AG04450 (cell line): ENCODE measurements at regions not wholly inside any gene's neighbourhood (a gene's known extent, or its start where the extent isn't known, plus 50 kb on each side); places are given as distances from the start of the nearest gene placed in this dataset.

ENCODE experiments used
- CTCF ChIA-PET: fragments of 300-600, 350-600 bp; formaldehyde crosslinking; extraction: SDS; loops from one replicate; lab custom pipeline; 2022; ENCODE audit warnings: antibody characterized with exemption, inconsistent platforms; lab: Charles Lee
- POLR2A ChIA-PET: fragments of 350-600 bp; formaldehyde crosslinking; extraction: SDS; loops from one replicate; lab custom pipeline; 2021; ENCODE audit warnings: antibody characterized with exemption, inconsistent platforms; lab: Yijun Ruan, JAX
- DNase-seq: peaks from one replicate; pipeline ENCODE4 v3.0.0-alpha.2; 2011; ENCODE audit warnings: low read depth, low spot score
- H3K27ac ChIP-seq: one replicate; pipeline ENCODE4 v1.5.1; 2012; ENCODE audit warnings: low read depth, low read length, control low read depth
- H3K27me3 ChIP-seq: one replicate; pipeline ENCODE4 v1.6.0; 2012; ENCODE audit warnings: low read length; ENCODE audit not compliant: control insufficient read depth, insufficient read depth
- H3K4me3 ChIP-seq: 2 replicates; pipeline ENCODE4 v1.5.1; 2011; ENCODE audit warnings: mild to moderate bottlenecking, low read depth, low read length, control low read depth
- H3K9me3 ChIP-seq: 2 replicates; pipeline ENCODE4 v1.5.1; 2012; ENCODE audit warnings: low read length; ENCODE audit not compliant: control insufficient read depth, insufficient read depth
- CTCF ChIP-seq: IDR thresholded peaks from 2 replicates; pipeline ENCODE4 v1.5.1; 2011; ENCODE audit warnings: low read depth, low read length, control low read depth, inconsistent platforms

GRCh38 chr3:187850258-187850921 lies 105.1 kb upstream of the BCL6 start:
- Histone ChIP-seq H3K4me3 (no peak overlapping the region), H3K27ac (no peak overlapping the region), H3K27me3 (peaks cover 13% of the 10 kb centered on the region), H3K9me3 (peaks cover 8% of the 10 kb centered on the region; the same call in 1 of the 2 replicates)
- ChIA-PET CTCF (interaction anchor here (0.6 kb wide), 1 partner anchor 9 kb away, joined by 3 read pairs; no protein-coding TSS in a partner anchor), POLR2A (no interaction called here)
- no peak for TF ChIP-seq CTCF
- DNase-seq, result no peak

GRCh38 chr3:187852842-187853730 lies 107.8 kb upstream of the BCL6 start:
- CTCF ChIA-PET, result no interaction called here
- DNase-seq, result no peak
- Histone ChIP-seq H3K9me3 (peaks cover 8% of the 10 kb centered on the region; the same call in 1 of the 2 replicates), H3K27me3 (peaks cover 13% of the 10 kb centered on the region), H3K4me3 (no peak overlapping the region), H3K27ac (no peak overlapping the region)
- TF ChIP-seq CTCF, result no peak
- POLR2A ChIA-PET, result interaction anchor here (0.6 kb wide), 1 partner anchor 116 kb away, joined by 7 read pairs; no protein-coding TSS in a partner anchor

GRCh38 chr3:187855131-187855530 lies 109.9 kb upstream of the BCL6 start:
- Histone ChIP-seq H3K27me3 (no peaks in the 10 kb centered on the region), H3K9me3 (peaks cover 8% of the 10 kb centered on the region; the same call in 1 of the 2 replicates), H3K4me3 (no peak overlapping the region), H3K27ac (no peak overlapping the region)
- ChIA-PET CTCF (no interaction called here), POLR2A (no interaction called here)
- TF ChIP-seq CTCF, result no peak
- no peak for DNase-seq

- no peak overlapping the region for H3K27ac ChIP-seq
- ChIA-PET POLR2A (no interaction called here), CTCF (no interaction called here)
- DNase-seq, result no peak
- no peaks in the 10 kb centered on the region for H3K27me3 ChIP-seq
- H3K9me3 ChIP-seq, result peaks cover 8% of the 10 kb centered on the region; the same call in 1 of the 2 replicates
- TF ChIP-seq CTCF, result no peak
- H3K4me3 ChIP-seq, result no peak overlapping the region
These were observed 111.3 kb upstream of the BCL6 start for GRCh38 chr3:187856555-187856954.

- Histone ChIP-seq H3K9me3 (peaks cover under 1% of the 10 kb centered on the region; the same call in 1 of the 2 replicates), H3K4me3 (no peak overlapping the region), H3K27ac (no peak overlapping the region), H3K27me3 (no peaks in the 10 kb centered on the region)
- ChIA-PET POLR2A (no interaction called here), CTCF (no interaction called here)
- TF ChIP-seq CTCF, result no peak
- DNase-seq, result no peak
These were observed 112.8 kb upstream of the BCL6 start for GRCh38 chr3:187858041-187858440.
